Activated CD4-positive, alpha-beta memory T cell treated with anti-CD3 and anti-CD28 coated beads for 36 hours (primary cell): ENCODE measurements at regions not wholly inside any gene's neighbourhood (a gene's known extent, or its start where the extent isn't known, plus 50 kb on each side); places are given as distances from the start of the nearest gene placed in this dataset.

ENCODE experiments used
- CTCF ChIA-PET: fragments of 350-600 bp; sonication (Branson Sonifier 250); formaldehyde crosslinking; loops from one replicate; lab custom pipeline; 2021; ENCODE audit warnings: antibody characterized with exemption, inconsistent platforms; lab: Charles Lee
- POLR2A ChIA-PET: fragments of 350-600 bp; sonication (Branson Sonifier 250); formaldehyde crosslinking; loops from one replicate; lab custom pipeline; 2021; ENCODE audit warnings: antibody characterized with exemption; lab: Charles Lee
- DNase-seq: peaks from one replicate; pipeline ENCODE4 v3.0.0-alpha.2; 2020
- H3K27ac Mint-ChIP-seq: one replicate; pipeline ENCODE4 v1.8.0; 2021; ENCODE audit warnings: mixed read lengths
- H3K27me3 Mint-ChIP-seq: one replicate; pipeline ENCODE4 v1.8.0; 2021; ENCODE audit warnings: mixed read lengths
- H3K36me3 Mint-ChIP-seq: one replicate; pipeline ENCODE4 v1.8.0; 2021; ENCODE audit warnings: mixed read lengths
- H3K4me1 Mint-ChIP-seq: one replicate; pipeline ENCODE4 v1.8.0; 2021; ENCODE audit warnings: low read depth, mixed read lengths
- H3K4me3 Mint-ChIP-seq: one replicate; pipeline ENCODE4 v1.8.0; 2021; ENCODE audit warnings: mild to moderate bottlenecking, mixed read lengths
- H3K9me3 Mint-ChIP-seq: one replicate; pipeline ENCODE4 v1.8.0; 2021; ENCODE audit warnings: mixed read lengths
- intact Hi-C: fragments of 100-400 bp; cut with micrococcal nuclease; formaldehyde crosslinking; loops from one replicate; pipeline ENCODE4 v1.15.1; 2023

DNA sequence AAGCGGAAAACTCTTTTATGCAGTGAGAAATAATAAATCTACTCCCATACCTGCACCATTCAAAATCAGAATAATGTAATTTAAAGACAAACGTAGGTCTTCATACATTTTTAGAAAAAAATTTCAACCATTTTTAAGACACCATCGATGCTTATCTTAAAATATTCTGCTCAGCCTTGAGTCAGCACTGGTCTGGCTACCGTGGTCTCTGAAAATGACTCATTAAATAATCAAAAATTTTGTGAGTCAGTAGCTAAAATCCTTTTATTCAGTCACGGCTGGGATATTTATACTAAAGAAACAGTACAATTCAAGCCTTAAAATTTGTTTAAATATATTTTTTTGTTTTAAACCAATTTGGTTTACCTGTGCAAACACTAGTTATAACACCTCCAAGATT is 2862.8 kb upstream of the PCDH20 start:
- Mint-ChIP-seq H3K36me3 (no peaks in the 10 kb centered on the region), H3K4me1 (no peaks in the 10 kb centered on the region), H3K9me3 (peaks cover 13% of the 10 kb centered on the region), H3K27ac (no peak overlapping the region), H3K27me3 (no peaks in the 10 kb centered on the region), H3K4me3 (no peak overlapping the region)
- POLR2A ChIA-PET: no interaction called here
- CTCF ChIA-PET: no interaction called here
- DNase-seq: no peak
- intact Hi-C loops: no loop called here

GRCh38 chr13:64277097-64277496 is 2861.4 kb upstream of the PCDH20 start:
- Mint-ChIP-seq H3K4me3 (no peak overlapping the region), H3K36me3 (no peaks in the 10 kb centered on the region), H3K4me1 (no peaks in the 10 kb centered on the region), H3K9me3 (peaks cover 13% of the 10 kb centered on the region), H3K27ac (no peak overlapping the region), H3K27me3 (no peaks in the 10 kb centered on the region)
- ChIA-PET CTCF (no interaction called here), POLR2A (no interaction called here)
- intact Hi-C loops: no loop called here
- DNase-seq: no peak

GRCh38 chr13:64276232-64276631 is 2860.6 kb upstream of the PCDH20 start:
- POLR2A ChIA-PET: no interaction called here
- Mint-ChIP-seq H3K27me3 (no peaks in the 10 kb centered on the region), H3K4me1 (no peaks in the 10 kb centered on the region), H3K27ac (no peak overlapping the region), H3K9me3 (peaks cover 9% of the 10 kb centered on the region), H3K4me3 (no peak overlapping the region), H3K36me3 (no peaks in the 10 kb centered on the region)
- CTCF ChIA-PET: no interaction called here
- intact Hi-C loops: no loop called here
- no peak for DNase-seq

DNA sequence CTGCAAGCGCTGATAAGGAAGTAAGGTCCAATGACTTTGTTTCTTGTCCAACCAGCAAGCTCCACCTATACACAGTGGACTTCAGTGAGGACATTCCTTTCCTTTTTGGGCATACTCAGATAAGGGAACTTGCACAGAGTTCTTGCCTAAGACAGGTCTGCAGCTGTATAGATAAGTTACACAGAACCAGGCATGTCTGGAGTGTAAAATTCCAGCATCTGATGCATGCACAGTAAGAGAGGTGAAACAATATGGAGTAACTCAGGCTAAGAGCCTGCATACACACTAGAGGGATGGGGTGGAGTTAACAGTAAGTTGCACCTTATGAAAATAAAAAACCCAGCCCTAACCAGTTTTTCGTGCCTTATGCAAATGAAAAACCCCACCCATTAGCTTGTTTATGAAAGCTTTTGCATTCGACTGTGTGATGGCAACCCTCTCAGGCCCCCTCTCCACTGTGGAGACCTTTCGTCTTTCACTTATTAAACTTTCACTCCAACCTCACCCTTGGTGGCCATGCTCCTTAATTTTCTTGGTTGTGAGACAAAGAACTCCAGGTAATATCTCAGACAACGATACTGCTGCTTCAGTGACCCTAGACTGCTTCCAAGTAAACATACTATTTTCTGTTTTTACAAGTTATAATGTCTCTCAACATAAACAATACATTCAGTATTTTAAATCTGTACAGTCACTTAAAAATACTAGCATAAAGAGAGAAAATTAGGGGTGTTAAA is 2859.0 kb upstream of the PCDH20 start:
- no peak overlapping the region for H3K27ac Mint-ChIP-seq
- H3K4me1 Mint-ChIP-seq: no peaks in the 10 kb centered on the region
- H3K9me3 Mint-ChIP-seq: peaks cover 2% of the 10 kb centered on the region
- ChIA-PET CTCF (no interaction called here), POLR2A (no interaction called here)
- DNase-seq: no peak
- no peak overlapping the region for H3K4me3 Mint-ChIP-seq
- no peaks in the 10 kb centered on the region for H3K27me3 Mint-ChIP-seq
- no peaks in the 10 kb centered on the region for H3K36me3 Mint-ChIP-seq
- intact Hi-C loops: no loop called here

- peaks cover 6% of the 10 kb centered on the region for H3K9me3 Mint-ChIP-seq
- no peak overlapping the region for H3K27ac Mint-ChIP-seq
- ChIA-PET POLR2A (no interaction called here), CTCF (no interaction called here)
- H3K36me3 Mint-ChIP-seq: no peaks in the 10 kb centered on the region
- DNase-seq: no peak
- H3K27me3 Mint-ChIP-seq: no peaks in the 10 kb centered on the region
- no peaks in the 10 kb centered on the region for H3K4me1 Mint-ChIP-seq
- H3K4me3 Mint-ChIP-seq: no peak overlapping the region
- intact Hi-C loops: no loop called here
These were observed 2858.1 kb upstream of the PCDH20 start for GRCh38 chr13:64273780-64274179.

DNA sequence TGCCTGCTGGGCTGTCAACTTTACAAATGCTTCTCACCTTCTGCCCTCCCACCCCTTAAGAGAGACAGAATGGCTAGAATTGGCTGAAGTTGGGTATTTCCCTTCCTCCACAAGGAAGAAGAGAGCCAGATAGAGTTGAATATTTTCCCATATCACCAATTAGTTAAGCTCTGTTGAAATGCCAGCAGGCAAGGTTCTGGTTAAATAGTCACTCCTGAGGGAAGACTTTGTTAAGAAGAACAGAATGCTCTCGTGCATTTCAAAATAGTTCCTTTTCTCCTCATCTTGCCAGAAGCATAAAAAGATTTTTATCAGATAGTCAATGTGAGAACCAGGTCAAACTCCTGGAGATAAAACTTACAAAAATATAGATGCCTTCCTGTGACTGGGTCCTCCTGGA is 2857.0 kb upstream of the PCDH20 start:
- peaks cover 8% of the 10 kb centered on the region for H3K9me3 Mint-ChIP-seq
- H3K4me1 Mint-ChIP-seq: no peaks in the 10 kb centered on the region
- intact Hi-C loops: no loop called here
- H3K4me3 Mint-ChIP-seq: no peak overlapping the region
- H3K27me3 Mint-ChIP-seq: no peaks in the 10 kb centered on the region
- DNase-seq: no peak
- POLR2A ChIA-PET: no interaction called here
- CTCF ChIA-PET: no interaction called here
- H3K36me3 Mint-ChIP-seq: no peaks in the 10 kb centered on the region
- H3K27ac Mint-ChIP-seq: no peak overlapping the region

DNA sequence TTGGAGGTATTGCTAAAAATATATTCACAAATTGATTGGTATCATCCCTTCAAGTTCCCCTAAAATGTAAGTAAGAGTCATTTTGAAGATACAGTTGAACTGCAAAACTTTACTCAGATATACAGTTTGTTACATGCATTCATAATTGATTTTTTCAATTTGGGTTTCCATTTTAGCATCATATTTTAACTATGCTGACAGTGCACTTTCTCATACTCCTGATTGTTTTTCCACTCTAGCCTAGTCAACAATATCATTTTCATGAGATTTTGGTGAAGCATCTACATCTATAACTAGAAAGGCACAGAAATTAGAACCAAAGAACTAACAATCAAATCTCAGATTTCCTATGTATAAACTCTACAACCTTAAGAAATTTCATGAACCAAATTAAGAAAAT is 2850.4 kb upstream of the PCDH20 start:
- no peaks in the 10 kb centered on the region for H3K27me3 Mint-ChIP-seq
- H3K4me1 Mint-ChIP-seq: no peaks in the 10 kb centered on the region
- no peak for DNase-seq
- intact Hi-C loops: no loop called here
- CTCF ChIA-PET: no interaction called here
- POLR2A ChIA-PET: no interaction called here
- H3K9me3 Mint-ChIP-seq: peaks cover 17% of the 10 kb centered on the region
- no peaks in the 10 kb centered on the region for H3K36me3 Mint-ChIP-seq
- H3K4me3 Mint-ChIP-seq: no peak overlapping the region
- no peak overlapping the region for H3K27ac Mint-ChIP-seq

GRCh38 chr13:64263285-64263684 is 2847.6 kb upstream of the PCDH20 start:
- Mint-ChIP-seq H3K27ac (no peak overlapping the region), H3K36me3 (no peaks in the 10 kb centered on the region), H3K9me3 (peaks cover 12% of the 10 kb centered on the region), H3K4me1 (no peaks in the 10 kb centered on the region), H3K27me3 (no peaks in the 10 kb centered on the region), H3K4me3 (no peak overlapping the region)
- ChIA-PET CTCF (no interaction called here), POLR2A (no interaction called here)
- intact Hi-C loops: no loop called here
- DNase-seq: no peak

GRCh38 chr13:64256751-64257150 is 2841.1 kb upstream of the PCDH20 start:
- Mint-ChIP-seq H3K27me3 (no peaks in the 10 kb centered on the region), H3K27ac (no peak overlapping the region), H3K4me1 (no peaks in the 10 kb centered on the region), H3K9me3 (peaks cover 12% of the 10 kb centered on the region), H3K36me3 (no peaks in the 10 kb centered on the region), H3K4me3 (no peak overlapping the region)
- DNase-seq: no peak
- intact Hi-C loops: no loop called here
- ChIA-PET POLR2A (no interaction called here), CTCF (no interaction called here)

DNA sequence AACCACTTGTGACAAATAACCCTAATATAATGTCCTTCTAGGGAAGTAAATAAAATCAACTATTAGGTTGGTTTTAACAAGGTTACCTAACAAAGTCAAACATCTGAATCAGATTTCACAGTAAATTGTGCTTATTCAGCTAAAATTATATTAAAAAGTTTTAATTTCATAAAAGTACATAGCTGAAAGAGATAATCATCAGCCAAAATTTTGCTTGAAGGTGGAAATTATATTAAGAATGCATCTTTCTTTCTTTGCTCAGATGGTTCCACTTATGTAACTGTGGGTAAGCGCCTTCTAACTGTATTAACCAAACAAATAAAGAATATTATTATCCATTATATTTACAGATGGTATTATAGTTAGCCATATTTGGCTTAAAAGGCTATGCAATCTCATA is 2840.3 kb upstream of the PCDH20 start:
- H3K27ac Mint-ChIP-seq: no peak overlapping the region

GRCh38 chr13:64248371-64249065 is 2832.9 kb upstream of the PCDH20 start:
- no peak overlapping the region for H3K4me3 Mint-ChIP-seq
- H3K9me3 Mint-ChIP-seq: peaks cover 19% of the 10 kb centered on the region
- ChIA-PET POLR2A (no interaction called here), CTCF (no interaction called here)
- intact Hi-C loops: no loop called here
- no peak overlapping the region for H3K27ac Mint-ChIP-seq
- H3K27me3 Mint-ChIP-seq: no peaks in the 10 kb centered on the region
- H3K36me3 Mint-ChIP-seq: no peaks in the 10 kb centered on the region
- no peaks in the 10 kb centered on the region for H3K4me1 Mint-ChIP-seq
- DNase-seq: no peak

More for the DNA sequence above, 2840.3 kb upstream of the PCDH20 start:
- DNase-seq: no peak
- POLR2A ChIA-PET: no interaction called here
- Mint-ChIP-seq H3K36me3 (no peaks in the 10 kb centered on the region), H3K4me3 (no peak overlapping the region), H3K9me3 (peaks cover 13% of the 10 kb centered on the region), H3K4me1 (no peaks in the 10 kb centered on the region), H3K27me3 (no peaks in the 10 kb centered on the region)
- intact Hi-C loops: no loop called here
- CTCF ChIA-PET: no interaction called here

DNA sequence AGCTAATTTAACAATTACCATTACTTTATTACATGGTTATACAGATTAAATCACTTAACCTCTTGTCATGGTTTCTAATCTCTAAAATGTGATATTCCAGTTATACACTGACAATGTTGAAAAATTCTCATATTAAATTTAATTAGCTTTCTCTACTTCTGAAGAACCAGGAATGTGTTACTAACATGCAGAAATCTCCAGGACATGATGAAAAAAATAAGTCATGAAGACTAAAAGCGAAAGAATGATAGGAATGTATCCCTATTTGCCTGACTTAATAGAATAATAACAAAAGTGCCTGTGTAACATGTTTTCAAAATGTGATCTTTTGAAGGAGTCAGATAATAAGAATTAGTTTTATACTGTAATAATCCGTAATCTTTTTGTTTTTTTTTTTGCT is 2823.7 kb upstream of the PCDH20 start:
- H3K27me3 Mint-ChIP-seq: no peaks in the 10 kb centered on the region
- intact Hi-C loops: no loop called here
- POLR2A ChIA-PET: no interaction called here

DNA sequence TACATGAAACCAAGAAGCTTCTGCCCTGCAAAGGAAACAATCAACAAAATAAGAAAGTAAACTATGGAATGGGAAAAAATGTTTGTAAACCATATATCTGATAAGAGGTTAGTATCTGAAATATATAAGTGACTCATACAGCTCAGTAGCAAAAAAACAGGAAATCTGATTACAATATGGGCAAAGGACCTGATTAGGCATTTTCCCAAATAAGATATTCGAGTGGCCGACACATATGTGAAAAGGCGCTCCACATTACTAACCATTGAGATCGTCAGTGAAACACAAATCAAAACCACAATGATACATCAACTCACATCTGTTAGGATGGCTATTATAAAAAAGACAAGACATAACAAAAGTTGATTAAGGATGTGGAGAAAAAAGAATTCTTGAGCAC is 2818.6 kb upstream of the PCDH20 start:
- POLR2A ChIA-PET: no interaction called here
- intact Hi-C loops: no loop called here
- Mint-ChIP-seq H3K36me3 (no peaks in the 10 kb centered on the region), H3K4me3 (no peak overlapping the region), H3K4me1 (no peaks in the 10 kb centered on the region), H3K27ac (no peak overlapping the region), H3K9me3 (peaks cover 6% of the 10 kb centered on the region), H3K27me3 (no peaks in the 10 kb centered on the region)
- CTCF ChIA-PET: no interaction called here
- no peak for DNase-seq

More for the DNA sequence above, 2823.7 kb upstream of the PCDH20 start:
- Mint-ChIP-seq H3K9me3 (peaks cover 5% of the 10 kb centered on the region), H3K27ac (no peak overlapping the region), H3K36me3 (no peaks in the 10 kb centered on the region), H3K4me3 (no peak overlapping the region), H3K4me1 (no peaks in the 10 kb centered on the region)
- no peak for DNase-seq
- CTCF ChIA-PET: no interaction called here
